ENCODE measurements at regions not wholly inside any gene's neighbourhood (a gene's known extent, or its start where the extent isn't known, plus 50 kb on each side); places are given as distances from the start of the nearest gene placed in this dataset.

DNA sequence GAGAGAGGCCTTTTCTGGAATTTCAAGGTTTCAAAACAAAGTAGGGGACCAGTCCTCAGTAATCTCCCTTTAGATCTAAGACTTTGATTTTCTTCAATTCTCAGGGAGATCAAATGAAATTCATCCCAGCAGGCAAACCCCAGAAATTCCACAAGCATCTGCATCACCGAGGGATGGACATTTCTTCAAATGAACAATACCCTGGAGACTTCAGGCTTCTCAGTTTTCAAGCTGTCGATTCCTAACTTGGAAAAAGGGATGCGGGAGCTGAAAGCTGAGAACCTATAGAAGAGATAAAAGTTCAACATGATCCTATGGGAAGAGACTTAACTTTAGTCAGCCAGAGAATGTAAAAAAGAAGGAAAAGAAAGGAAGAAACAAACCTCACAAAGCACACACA lies 296.9 kb upstream of the CDH5 start:
- TF ChIP-seq, protein P1, sequence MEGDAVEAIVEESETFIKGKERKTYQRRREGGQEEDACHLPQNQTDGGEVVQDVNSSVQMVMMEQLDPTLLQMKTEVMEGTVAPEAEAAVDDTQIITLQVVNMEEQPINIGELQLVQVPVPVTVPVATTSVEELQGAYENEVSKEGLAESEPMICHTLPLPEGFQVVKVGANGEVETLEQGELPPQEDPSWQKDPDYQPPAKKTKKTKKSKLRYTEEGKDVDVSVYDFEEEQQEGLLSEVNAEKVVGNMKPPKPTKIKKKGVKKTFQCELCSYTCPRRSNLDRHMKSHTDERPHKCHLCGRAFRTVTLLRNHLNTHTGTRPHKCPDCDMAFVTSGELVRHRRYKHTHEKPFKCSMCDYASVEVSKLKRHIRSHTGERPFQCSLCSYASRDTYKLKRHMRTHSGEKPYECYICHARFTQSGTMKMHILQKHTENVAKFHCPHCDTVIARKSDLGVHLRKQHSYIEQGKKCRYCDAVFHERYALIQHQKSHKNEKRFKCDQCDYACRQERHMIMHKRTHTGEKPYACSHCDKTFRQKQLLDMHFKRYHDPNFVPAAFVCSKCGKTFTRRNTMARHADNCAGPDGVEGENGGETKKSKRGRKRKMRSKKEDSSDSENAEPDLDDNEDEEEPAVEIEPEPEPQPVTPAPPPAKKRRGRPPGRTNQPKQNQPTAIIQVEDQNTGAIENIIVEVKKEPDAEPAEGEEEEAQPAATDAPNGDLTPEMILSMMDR (conservative IDR thresholded peaks at IDR 0.05; ENCODE audit: low read depth, low read length) = no peak

GRCh38 chr16:66066404-66066803 lies 300.1 kb upstream of the CDH5 start:
- TF ChIP-seq, protein P1 (conservative IDR thresholded peaks at IDR 0.05; ENCODE audit: low read depth, low read length) = no peak
- no peak for DNase-seq (ENCODE audit: low read depth)
- no peak overlapping the region for H3K4me3 ChIP-seq (ENCODE audit: low read depth, low read length)

More for the DNA sequence above, 296.9 kb upstream of the CDH5 start:
- no peak overlapping the region for H3K4me3 ChIP-seq (ENCODE audit: low read depth, low read length)
- no peak for DNase-seq (ENCODE audit: low read depth)

- H3K4me3 ChIP-seq (ENCODE audit: low read depth, low read length) = no peak overlapping the region
- no peak for DNase-seq (ENCODE audit: low read depth)
- TF ChIP-seq, protein P1 (conservative IDR thresholded peaks at IDR 0.05; ENCODE audit: low read depth, low read length) = no peak
Measured at GRCh38 chr16:66065925-66066324, 300.6 kb upstream of the CDH5 start.

DNA sequence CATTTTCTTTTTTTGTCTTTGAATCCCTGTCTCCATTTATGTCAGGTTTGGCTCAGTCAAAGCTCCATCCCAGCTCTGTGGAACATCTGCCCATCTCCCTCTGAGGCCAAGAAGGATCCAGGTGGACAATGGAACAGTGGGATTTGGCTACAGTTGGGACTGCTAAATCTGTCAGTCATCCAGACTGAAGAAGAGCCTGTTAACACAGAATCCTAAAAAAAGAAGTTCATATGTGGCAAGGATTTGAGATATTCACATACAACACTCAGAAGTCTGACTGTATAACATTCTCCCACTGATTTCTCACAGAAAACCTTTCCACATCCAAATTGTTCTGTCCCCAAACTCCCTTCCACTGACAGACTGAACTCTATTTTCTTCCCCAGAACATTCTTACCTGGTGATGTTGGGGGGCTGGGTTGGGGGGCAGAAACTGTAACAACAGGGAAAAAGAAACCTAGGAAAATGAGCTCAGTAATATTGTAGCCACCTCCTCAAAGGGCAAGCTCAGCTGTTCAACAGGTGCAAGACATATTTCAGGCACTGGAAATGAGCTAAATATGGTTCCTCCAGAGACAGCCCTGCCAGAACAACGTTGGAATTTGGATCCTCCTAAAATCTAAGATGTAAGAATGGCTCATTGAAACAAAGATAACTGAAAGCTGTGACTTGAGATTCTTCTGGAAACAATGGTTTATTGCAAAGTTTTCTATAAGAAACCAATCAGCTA lies 301.5 kb upstream of the CDH5 start:
- H3K4me3 ChIP-seq (ENCODE audit: low read depth, low read length) = no peak overlapping the region
- TF ChIP-seq, protein P1 (conservative IDR thresholded peaks at IDR 0.05; ENCODE audit: low read depth, low read length) = no peak
- no peak for DNase-seq (ENCODE audit: low read depth)

- TF ChIP-seq, protein P1 (conservative IDR thresholded peaks at IDR 0.05; ENCODE audit: low read depth, low read length) = no peak
- no peak overlapping the region for H3K4me3 ChIP-seq (ENCODE audit: low read depth, low read length)
- no peak for DNase-seq (ENCODE audit: low read depth)
Measured at GRCh38 chr16:66058832-66059231, 307.7 kb upstream of the CDH5 start.

GRCh38 chr16:66058172-66058691 lies 308.3 kb upstream of the CDH5 start:
- no peak for DNase-seq (ENCODE audit: low read depth)
- no peak overlapping the region for H3K4me3 ChIP-seq (ENCODE audit: low read depth, low read length)
- TF ChIP-seq, protein P1 (conservative IDR thresholded peaks at IDR 0.05; ENCODE audit: low read depth, low read length) = no peak

DNA sequence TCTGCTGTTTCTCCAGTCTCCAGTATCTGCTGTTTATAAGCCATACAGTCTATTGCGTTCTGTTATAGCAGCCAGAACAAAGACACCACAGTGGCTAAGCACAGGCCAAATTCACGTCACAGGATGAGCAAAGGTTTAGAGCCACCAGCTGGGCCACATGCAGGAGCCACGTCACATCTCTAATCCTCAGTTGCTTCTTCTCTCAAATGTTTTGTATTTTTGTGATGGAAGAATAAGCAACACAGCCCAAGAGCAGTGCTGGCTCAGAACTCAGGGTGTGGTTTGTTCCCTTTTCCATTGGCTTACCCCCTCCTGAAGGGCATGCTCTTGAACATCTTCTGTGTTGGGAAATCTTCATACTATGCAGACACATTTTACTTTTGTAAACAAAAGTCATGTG lies 309.4 kb upstream of the CDH5 start:
- DNase-seq (ENCODE audit: low read depth) = no peak
- no peak overlapping the region for H3K4me3 ChIP-seq (ENCODE audit: low read depth, low read length)
- TF ChIP-seq, protein P1 (conservative IDR thresholded peaks at IDR 0.05; ENCODE audit: low read depth, low read length) = no peak
